ENCODE measurements at regions not wholly inside any gene's neighbourhood (a gene's known extent, or its start where the extent isn't known, plus 50 kb on each side); places are given as distances from the start of the nearest gene placed in this dataset.

DNA sequence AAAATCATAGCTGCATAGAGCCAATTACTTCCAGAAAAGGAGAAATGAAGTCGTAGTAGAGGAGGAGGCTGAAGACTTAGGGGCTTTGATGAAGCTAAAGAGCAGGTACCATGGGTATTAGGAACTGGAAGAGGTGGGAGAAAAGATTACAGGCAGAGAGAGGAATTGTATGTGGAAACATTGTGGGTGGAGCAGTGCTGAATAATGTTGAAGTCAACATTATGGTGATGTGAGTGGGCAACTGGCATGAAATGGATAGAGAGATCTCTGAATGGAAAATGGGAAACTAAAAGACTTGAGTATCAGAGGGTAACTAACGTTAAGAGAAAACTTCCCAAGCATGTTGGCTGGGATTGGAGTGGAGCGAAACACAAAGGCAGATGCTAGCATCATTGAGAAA lies 92.5 kb downstream of the AREG start:
- TF ChIP-seq, protein P1, sequence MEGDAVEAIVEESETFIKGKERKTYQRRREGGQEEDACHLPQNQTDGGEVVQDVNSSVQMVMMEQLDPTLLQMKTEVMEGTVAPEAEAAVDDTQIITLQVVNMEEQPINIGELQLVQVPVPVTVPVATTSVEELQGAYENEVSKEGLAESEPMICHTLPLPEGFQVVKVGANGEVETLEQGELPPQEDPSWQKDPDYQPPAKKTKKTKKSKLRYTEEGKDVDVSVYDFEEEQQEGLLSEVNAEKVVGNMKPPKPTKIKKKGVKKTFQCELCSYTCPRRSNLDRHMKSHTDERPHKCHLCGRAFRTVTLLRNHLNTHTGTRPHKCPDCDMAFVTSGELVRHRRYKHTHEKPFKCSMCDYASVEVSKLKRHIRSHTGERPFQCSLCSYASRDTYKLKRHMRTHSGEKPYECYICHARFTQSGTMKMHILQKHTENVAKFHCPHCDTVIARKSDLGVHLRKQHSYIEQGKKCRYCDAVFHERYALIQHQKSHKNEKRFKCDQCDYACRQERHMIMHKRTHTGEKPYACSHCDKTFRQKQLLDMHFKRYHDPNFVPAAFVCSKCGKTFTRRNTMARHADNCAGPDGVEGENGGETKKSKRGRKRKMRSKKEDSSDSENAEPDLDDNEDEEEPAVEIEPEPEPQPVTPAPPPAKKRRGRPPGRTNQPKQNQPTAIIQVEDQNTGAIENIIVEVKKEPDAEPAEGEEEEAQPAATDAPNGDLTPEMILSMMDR (IDR thresholded peaks at IDR 0.05): no peak
- no peak for TF ChIP-seq POLR2A (IDR thresholded peaks at IDR 0.05)
- no peak for TF ChIP-seq EP300 (IDR thresholded peaks at IDR 0.05)
